ENCODE measurements at regions not wholly inside any gene's neighbourhood (a gene's known extent, or its start where the extent isn't known, plus 50 kb on each side); places are given as distances from the start of the nearest gene placed in this dataset.

DNA sequence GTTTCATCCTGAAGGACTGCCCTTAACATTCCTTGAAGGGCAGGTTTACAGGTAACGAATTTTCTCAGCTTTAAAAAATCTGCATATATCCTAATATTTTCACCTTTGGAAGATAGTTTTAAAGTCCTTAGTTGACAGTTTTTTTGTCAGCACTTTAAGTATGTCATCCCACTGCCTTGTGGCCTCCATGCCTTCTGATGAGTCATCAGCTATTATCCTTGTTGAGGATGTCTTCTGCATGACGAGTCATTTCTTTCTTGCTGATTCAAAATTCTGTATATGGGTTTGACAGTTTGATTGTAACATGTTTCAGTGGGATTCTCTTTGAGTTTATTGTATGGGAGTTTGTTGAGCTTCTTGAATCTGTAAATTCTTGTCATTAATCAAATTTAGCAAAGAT, 500.6 kb downstream of the DISC1 start:
- no peak for TF ChIP-seq POLR2A (IDR thresholded peaks at IDR 0.05; ENCODE audit: low read depth, low read length)
- TF ChIP-seq POLR2AphosphoS5 (IDR thresholded peaks at IDR 0.05; ENCODE audit: low read depth, low read length), result no peak
